ENCODE measurements at regions not wholly inside any gene's neighbourhood (a gene's known extent, or its start where the extent isn't known, plus 50 kb on each side); places are given as distances from the start of the nearest gene placed in this dataset.
"Not testable (repeated sequence)": the region's sequence is repeated elsewhere in the genome, so short reads cannot be mapped to it uniquely, and the experiment has no call there.

- TF ChIP-seq EZH2 (IDR thresholded peaks at IDR 0.05; ENCODE audit: low read length); CTCF (optimal IDR thresholded peaks at IDR 0.05 in 1 of 3, IDR thresholded peaks at IDR 0.05 in 1 of 3, conservative IDR thresholded peaks at IDR 0.05 in 1 of 3; ENCODE audit: extremely low read depth in 1 of 3, insufficient read depth in 2 of 3, low read length in 3 of 3): not testable (repeated sequence)
These were observed 95.6 kb upstream of the SPAG17 start for GRCh38 chr1:118280656-118281055.
